ENCODE measurements at regions not wholly inside any gene's neighbourhood (a gene's known extent, or its start where the extent isn't known, plus 50 kb on each side); places are given as distances from the start of the nearest gene placed in this dataset.

DNA sequence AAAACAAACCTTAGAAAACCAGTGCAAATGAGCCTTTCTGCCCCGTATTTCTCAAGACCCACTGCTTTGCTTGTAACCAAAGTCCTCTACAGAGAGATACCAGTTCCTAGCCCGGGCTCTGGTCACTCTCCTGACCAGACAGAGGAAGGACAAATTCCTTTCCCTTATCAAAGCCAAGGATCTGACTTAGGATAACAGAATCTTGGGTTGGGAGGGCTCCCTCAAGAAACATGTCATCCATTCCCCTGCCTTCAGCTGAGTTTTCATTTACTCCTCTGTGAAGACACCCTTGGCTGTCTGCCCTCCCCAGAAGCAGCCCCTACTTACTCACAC, 116.0 kb upstream of the PARP11 start:
- Histone ChIP-seq H3K79me2 (replicated peaks; ENCODE audit: insufficient read depth, low read length) (no peaks in the 10 kb centered on the region), H4K20me1 (ENCODE audit: insufficient read depth) (no peaks in the 10 kb centered on the region), H3K27ac (ENCODE audit: low read length) (no peak overlapping the region), H3K9me3 (ENCODE audit: low read length) (no peaks in the 10 kb centered on the region), H3K4me3 (ENCODE audit: low read length) (no peak overlapping the region), H3K4me2 (ENCODE audit: low read length) (no peak overlapping the region), H3K27me3 (ENCODE audit: insufficient read depth, low read depth, low read length) (no peaks in the 10 kb centered on the region), H2AFZ (ENCODE audit: low read depth, low read length) (no peak overlapping the region), H3F3A (ENCODE audit: insufficient read depth, low read length, poor library complexity, severe bottlenecking) (no peaks in the 10 kb centered on the region), H3K9me2 (ENCODE audit: insufficient read depth, low read length) (no peaks in the 10 kb centered on the region), H3K36me3 (ENCODE audit: insufficient read depth, low read length) (no peaks in the 10 kb centered on the region), H3K9ac (ENCODE audit: low read length) (no peak overlapping the region)
- TF ChIP-seq, protein P1, sequence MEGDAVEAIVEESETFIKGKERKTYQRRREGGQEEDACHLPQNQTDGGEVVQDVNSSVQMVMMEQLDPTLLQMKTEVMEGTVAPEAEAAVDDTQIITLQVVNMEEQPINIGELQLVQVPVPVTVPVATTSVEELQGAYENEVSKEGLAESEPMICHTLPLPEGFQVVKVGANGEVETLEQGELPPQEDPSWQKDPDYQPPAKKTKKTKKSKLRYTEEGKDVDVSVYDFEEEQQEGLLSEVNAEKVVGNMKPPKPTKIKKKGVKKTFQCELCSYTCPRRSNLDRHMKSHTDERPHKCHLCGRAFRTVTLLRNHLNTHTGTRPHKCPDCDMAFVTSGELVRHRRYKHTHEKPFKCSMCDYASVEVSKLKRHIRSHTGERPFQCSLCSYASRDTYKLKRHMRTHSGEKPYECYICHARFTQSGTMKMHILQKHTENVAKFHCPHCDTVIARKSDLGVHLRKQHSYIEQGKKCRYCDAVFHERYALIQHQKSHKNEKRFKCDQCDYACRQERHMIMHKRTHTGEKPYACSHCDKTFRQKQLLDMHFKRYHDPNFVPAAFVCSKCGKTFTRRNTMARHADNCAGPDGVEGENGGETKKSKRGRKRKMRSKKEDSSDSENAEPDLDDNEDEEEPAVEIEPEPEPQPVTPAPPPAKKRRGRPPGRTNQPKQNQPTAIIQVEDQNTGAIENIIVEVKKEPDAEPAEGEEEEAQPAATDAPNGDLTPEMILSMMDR (IDR thresholded peaks at IDR 0.05; ENCODE audit: poor library complexity, severe bottlenecking) = no peak
- TF ChIP-seq RAD21 (conservative IDR thresholded peaks at IDR 0.05) (no peak), TAF1 (IDR thresholded peaks at IDR 0.05; ENCODE audit: low read depth) (no peak), EP300 (conservative IDR thresholded peaks at IDR 0.05; ENCODE audit: poor library complexity, severe bottlenecking) (no peak), EZH2 (IDR thresholded peaks at IDR 0.05; ENCODE audit: borderline replicate concordance, insufficient read depth, low read length, poor library complexity, severe bottlenecking) (no peak), MXI1 (conservative IDR thresholded peaks at IDR 0.05; ENCODE audit: poor library complexity, severe bottlenecking) (no peak), POLR2AphosphoS5 (IDR thresholded peaks at IDR 0.05) (no peak), SMC3 (conservative IDR thresholded peaks at IDR 0.05; ENCODE audit: poor library complexity) (no peak)
- TF ChIP-seq, protein P2, sequence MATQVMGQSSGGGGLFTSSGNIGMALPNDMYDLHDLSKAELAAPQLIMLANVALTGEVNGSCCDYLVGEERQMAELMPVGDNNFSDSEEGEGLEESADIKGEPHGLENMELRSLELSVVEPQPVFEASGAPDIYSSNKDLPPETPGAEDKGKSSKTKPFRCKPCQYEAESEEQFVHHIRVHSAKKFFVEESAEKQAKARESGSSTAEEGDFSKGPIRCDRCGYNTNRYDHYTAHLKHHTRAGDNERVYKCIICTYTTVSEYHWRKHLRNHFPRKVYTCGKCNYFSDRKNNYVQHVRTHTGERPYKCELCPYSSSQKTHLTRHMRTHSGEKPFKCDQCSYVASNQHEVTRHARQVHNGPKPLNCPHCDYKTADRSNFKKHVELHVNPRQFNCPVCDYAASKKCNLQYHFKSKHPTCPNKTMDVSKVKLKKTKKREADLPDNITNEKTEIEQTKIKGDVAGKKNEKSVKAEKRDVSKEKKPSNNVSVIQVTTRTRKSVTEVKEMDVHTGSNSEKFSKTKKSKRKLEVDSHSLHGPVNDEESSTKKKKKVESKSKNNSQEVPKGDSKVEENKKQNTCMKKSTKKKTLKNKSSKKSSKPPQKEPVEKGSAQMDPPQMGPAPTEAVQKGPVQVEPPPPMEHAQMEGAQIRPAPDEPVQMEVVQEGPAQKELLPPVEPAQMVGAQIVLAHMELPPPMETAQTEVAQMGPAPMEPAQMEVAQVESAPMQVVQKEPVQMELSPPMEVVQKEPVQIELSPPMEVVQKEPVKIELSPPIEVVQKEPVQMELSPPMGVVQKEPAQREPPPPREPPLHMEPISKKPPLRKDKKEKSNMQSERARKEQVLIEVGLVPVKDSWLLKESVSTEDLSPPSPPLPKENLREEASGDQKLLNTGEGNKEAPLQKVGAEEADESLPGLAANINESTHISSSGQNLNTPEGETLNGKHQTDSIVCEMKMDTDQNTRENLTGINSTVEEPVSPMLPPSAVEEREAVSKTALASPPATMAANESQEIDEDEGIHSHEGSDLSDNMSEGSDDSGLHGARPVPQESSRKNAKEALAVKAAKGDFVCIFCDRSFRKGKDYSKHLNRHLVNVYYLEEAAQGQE (IDR thresholded peaks at IDR 0.05; ENCODE audit: borderline replicate concordance) = no peak

DNA sequence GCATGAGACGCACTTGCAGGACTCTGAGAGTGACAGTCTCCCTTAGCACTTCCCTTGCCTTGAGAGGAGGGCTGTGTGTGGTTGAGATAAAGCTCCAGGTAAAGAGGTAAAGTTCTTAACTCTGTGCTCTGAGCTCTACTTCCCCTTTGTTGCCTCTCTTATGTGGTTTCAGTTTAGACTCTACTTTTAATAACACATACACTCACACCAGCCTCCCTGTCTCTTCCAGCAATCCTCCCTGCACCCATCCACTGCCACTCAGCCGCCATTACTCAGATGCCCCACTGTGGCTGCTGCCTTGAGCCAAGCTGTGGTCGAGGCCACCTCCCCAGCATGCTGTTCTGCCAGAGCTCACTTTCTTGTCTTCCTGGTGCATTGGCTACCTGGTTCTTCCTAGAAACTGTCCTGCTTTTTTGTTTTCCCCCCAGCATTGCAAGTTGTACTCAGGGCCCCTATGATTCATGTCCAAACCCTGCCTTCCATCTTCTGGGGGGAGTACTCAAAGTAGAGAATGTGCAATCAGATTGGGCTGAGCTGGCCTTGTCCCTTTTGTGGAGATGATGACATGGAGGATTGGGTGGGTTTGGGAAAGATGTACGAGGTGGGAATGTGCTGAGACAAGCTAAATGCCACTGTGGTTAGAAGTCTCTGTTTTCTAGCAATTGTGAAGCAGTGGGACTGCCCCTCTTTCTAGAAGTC, 115.5 kb upstream of the PARP11 start:
- no peak overlapping the region for H3K27ac ChIP-seq (ENCODE audit: low read length)
- no peak overlapping the region for H3K9ac ChIP-seq (ENCODE audit: low read length)
- H3F3A ChIP-seq (ENCODE audit: insufficient read depth, low read length, poor library complexity, severe bottlenecking) = no peaks in the 10 kb centered on the region
- H4K20me1 ChIP-seq (ENCODE audit: insufficient read depth) = no peaks in the 10 kb centered on the region
- H3K4me2 ChIP-seq (ENCODE audit: low read length) = no peak overlapping the region
- H2AFZ ChIP-seq (ENCODE audit: low read depth, low read length) = no peak overlapping the region
- H3K79me2 ChIP-seq (replicated peaks; ENCODE audit: insufficient read depth, low read length) = no peaks in the 10 kb centered on the region
- no peak for TF ChIP-seq TAF1 (IDR thresholded peaks at IDR 0.05; ENCODE audit: low read depth)
- TF ChIP-seq, protein P2 (IDR thresholded peaks at IDR 0.05; ENCODE audit: borderline replicate concordance) = no peak
- no peak for TF ChIP-seq SMC3 (conservative IDR thresholded peaks at IDR 0.05; ENCODE audit: poor library complexity)
- TF ChIP-seq, protein P1 (IDR thresholded peaks at IDR 0.05; ENCODE audit: poor library complexity, severe bottlenecking) = no peak
- no peak for TF ChIP-seq MXI1 (conservative IDR thresholded peaks at IDR 0.05; ENCODE audit: poor library complexity, severe bottlenecking)
- no peaks in the 10 kb centered on the region for H3K27me3 ChIP-seq (ENCODE audit: insufficient read depth, low read depth, low read length)
- no peak overlapping the region for H3K4me3 ChIP-seq (ENCODE audit: low read length)
- H3K9me2 ChIP-seq (ENCODE audit: insufficient read depth, low read length) = no peaks in the 10 kb centered on the region
- no peaks in the 10 kb centered on the region for H3K36me3 ChIP-seq (ENCODE audit: insufficient read depth, low read length)
- H3K9me3 ChIP-seq (ENCODE audit: low read length) = no peaks in the 10 kb centered on the region
